SK-N-SH treated with all-trans-retinoic acid at 6 μM for 48 hours (cell line): ENCODE measurements at regions not wholly inside any gene's neighbourhood (a gene's known extent, or its start where the extent isn't known, plus 50 kb on each side); places are given as distances from the start of the nearest gene placed in this dataset.
"Not testable (repeated sequence)": the region's sequence is repeated elsewhere in the genome, so short reads cannot be mapped to it uniquely, and the experiment has no call there.

Source experiments
- ATAC-seq: fragments of 200-7000 bp; cut with Tn5 transposase; 3 replicates; pipeline ENCODE4 v1.9.1; 2020; ENCODE audit warnings: mild to moderate bottlenecking, moderate library complexity
- ARNTL ChIP-seq: fragments of 450-650 bp; formaldehyde crosslinking; IDR thresholded peaks from 2 replicates; pipeline ENCODE4 v1.5.0; 2020; ENCODE audit warnings: low read depth, mild to moderate bottlenecking, moderate library complexity, borderline replicate concordance
- BACH2 ChIP-seq: fragments of 250-450 bp; sonication (Bioruptor Pico); IDR thresholded peaks from 2 replicates; pipeline ENCODE4 v1.9.0; 2021; ENCODE audit warnings: mild to moderate bottlenecking, borderline replicate concordance
- CREB5 ChIP-seq: fragments of 250-450 bp; sonication (Bioruptor Pico); IDR thresholded peaks from 2 replicates; pipeline ENCODE4 v1.5.1; 2020; ENCODE audit warnings: low read depth, mild to moderate bottlenecking, moderate library complexity
- CSDC2 ChIP-seq: fragments of 250-450 bp; sonication (Bioruptor Pico); IDR thresholded peaks from 2 replicates; pipeline ENCODE4 v1.5.0; 2020; ENCODE audit warnings: mild to moderate bottlenecking, moderate library complexity
- CSRNP3 ChIP-seq: fragments of 250-450 bp; sonication (Bioruptor Pico); IDR thresholded peaks from 2 replicates; pipeline ENCODE4 v1.5.1; 2021; ENCODE audit warnings: mild to moderate bottlenecking, moderate library complexity
- ESRRG ChIP-seq: fragments of 250-450 bp; sonication (Bioruptor Pico); IDR thresholded peaks from 2 replicates; pipeline ENCODE4 v1.6.1; 2021; ENCODE audit warnings: mild to moderate bottlenecking
- GLIS3 ChIP-seq: fragments of 250-450 bp; sonication (Bioruptor Pico); IDR thresholded peaks from 2 replicates; pipeline ENCODE4 v1.5.0; 2020; ENCODE audit warnings: mild to moderate bottlenecking, moderate library complexity
- ISL1 ChIP-seq: fragments of 250-450 bp; sonication (Bioruptor Pico); IDR thresholded peaks from 2 replicates; pipeline ENCODE4 v2.1.2; 2022; ENCODE audit warnings: mild to moderate bottlenecking, moderate library complexity
- OSR1 ChIP-seq: fragments of 250-450 bp; sonication (Bioruptor Pico); IDR thresholded peaks from 2 replicates; pipeline ENCODE4 v1.8.0; 2022; ENCODE audit warnings: moderate library complexity, mild to moderate bottlenecking, inconsistent platforms
- PATZ1 ChIP-seq: fragments of 250-450 bp; sonication (Bioruptor Pico); IDR thresholded peaks from 2 replicates; pipeline ENCODE4 v1.8.0; 2020; ENCODE audit warnings: mild to moderate bottlenecking, moderate library complexity, borderline replicate concordance
- POU6F1 ChIP-seq: fragments of 250-450 bp; sonication (Bioruptor Pico); IDR thresholded peaks from 2 replicates; pipeline ENCODE4 v1.8.0; 2021; ENCODE audit warnings: low read depth, mild to moderate bottlenecking, moderate library complexity, borderline replicate concordance
- PPARA ChIP-seq: fragments of 250-450 bp; sonication (Bioruptor Pico); IDR thresholded peaks from 2 replicates; pipeline ENCODE4 v1.5.0; 2020; ENCODE audit warnings: mild to moderate bottlenecking, borderline replicate concordance
- SNAI2 ChIP-seq: fragments of 250-450 bp; sonication (Bioruptor Pico); IDR thresholded peaks from 2 replicates; pipeline ENCODE4 v1.5.0; 2020; ENCODE audit warnings: mild to moderate bottlenecking, moderate library complexity
- TCF4 ChIP-seq: fragments of 250-450 bp; sonication (Bioruptor Pico); IDR thresholded peaks from 2 replicates; pipeline ENCODE4 v1.8.0; 2021; ENCODE audit warnings: mild to moderate bottlenecking, moderate library complexity, borderline replicate concordance
- TOX ChIP-seq: fragments of 250-450 bp; sonication (Bioruptor Pico); IDR thresholded peaks from 2 replicates; pipeline ENCODE4 v1.8.0; 2021; ENCODE audit warnings: mild to moderate bottlenecking, moderate library complexity, borderline replicate concordance
- TSHZ2 ChIP-seq: fragments of 250-450 bp; sonication (Bioruptor Pico); IDR thresholded peaks from 2 replicates; pipeline ENCODE4 v1.5.0; 2020; ENCODE audit warnings: mild to moderate bottlenecking, moderate library complexity
- ZC3H10 ChIP-seq: fragments of 250-450 bp; sonication (Bioruptor Pico); IDR thresholded peaks from 2 replicates; pipeline ENCODE4 v1.5.1; 2021; ENCODE audit warnings: mild to moderate bottlenecking, moderate library complexity
- ZFP3 ChIP-seq: fragments of 250-450 bp; sonication (Bioruptor Pico); IDR thresholded peaks from 2 replicates; pipeline ENCODE4 v1.5.0; 2020; ENCODE audit warnings: mild to moderate bottlenecking, moderate library complexity
- ZFP30 ChIP-seq: fragments of 450-650 bp; formaldehyde crosslinking; IDR thresholded peaks from 2 replicates; pipeline ENCODE4 v1.5.0; 2022; ENCODE audit warnings: mild to moderate bottlenecking, moderate library complexity
- ZNF565 ChIP-seq: fragments of 450-650 bp; formaldehyde crosslinking; conservative IDR thresholded peaks from 2 replicates; pipeline ENCODE4 v1.5.0; 2020; ENCODE audit warnings: low read depth, mild to moderate bottlenecking, moderate library complexity
- ZNF70 ChIP-seq: fragments of 450-650 bp; formaldehyde crosslinking; IDR thresholded peaks from 2 replicates; pipeline ENCODE4 v1.5.0; 2020; ENCODE audit warnings: mild to moderate bottlenecking, moderate library complexity
- ZNF8 ChIP-seq: fragments of 450-650 bp; formaldehyde crosslinking; IDR thresholded peaks from 2 replicates; pipeline ENCODE4 v1.5.0; 2020; ENCODE audit warnings: mild to moderate bottlenecking, moderate library complexity

GRCh38 chr10:118973744-118974143 lies 55.8 kb upstream of the NANOS1 start:
- no peak for ATAC-seq
- TF ChIP-seq SNAI2 (CRISPR knock-in tag) (no peak), ZFP30 (no peak), ZC3H10 (CRISPR knock-in tag) (no peak), ARNTL (CRISPR knock-in tag) (no peak), GLIS3 (CRISPR knock-in tag) (no peak), CREB5 (CRISPR knock-in tag) (no peak), ZNF565 (CRISPR knock-in tag) (no peak), BACH2 (no peak), ZNF8 (no peak), ESRRG (CRISPR knock-in tag) (no peak), TSHZ2 (CRISPR knock-in tag) (no peak), ISL1 (CRISPR knock-in tag) (no peak), ZFP3 (no peak), ZNF70 (CRISPR knock-in tag) (no peak), PPARA (CRISPR knock-in tag) (no peak), CSRNP3 (no peak), OSR1 (CRISPR knock-in tag) (no peak)

GRCh38 chr10:118974951-118975350 lies 54.6 kb upstream of the NANOS1 start:
- ATAC-seq = no peak
- TF ChIP-seq TCF4 (CRISPR knock-in tag) (no peak), ARNTL (CRISPR knock-in tag) (no peak), CSDC2 (CRISPR knock-in tag) (no peak), SNAI2 (CRISPR knock-in tag) (no peak), CSRNP3 (no peak)
- TF ChIP-seq, all 23 proteins: peak for 0

GRCh38 chr10:118976219-118976618 lies 53.3 kb upstream of the NANOS1 start:
- not testable (repeated sequence) for ATAC-seq

GRCh38 chr10:118977022-118977599 lies 52.4 kb upstream of the NANOS1 start:
- ATAC-seq = no peak
- TF ChIP-seq TCF4 (CRISPR knock-in tag) = no peak
- no peak for TF ChIP-seq ZFP3
- TF ChIP-seq TOX = no peak
- TF ChIP-seq ZNF565 (CRISPR knock-in tag) = no peak
- TF ChIP-seq PATZ1 (CRISPR knock-in tag) = no peak
- no peak for TF ChIP-seq SNAI2 (CRISPR knock-in tag)
- no peak for TF ChIP-seq ARNTL (CRISPR knock-in tag)
- TF ChIP-seq ZNF70 (CRISPR knock-in tag) = no peak
- TF ChIP-seq ZNF8 = no peak
- TF ChIP-seq BACH2 = no peak
- TF ChIP-seq POU6F1 (CRISPR knock-in tag) = no peak
- TF ChIP-seq CSRNP3 = no peak
- no peak for TF ChIP-seq OSR1 (CRISPR knock-in tag)
- no peak for TF ChIP-seq ZFP30
